Lower leg skin (tissue), 4 donors: ENCODE measurements at regions not wholly inside any gene's neighbourhood (a gene's known extent, or its start where the extent isn't known, plus 50 kb on each side); places are given as distances from the start of the nearest gene placed in this dataset.

ENCODE experiments used
- DNase-seq, 2 donors: peaks; one replicate each; pipeline ENCODE4 v3.0.0-alpha.2; 2019; ENCODE audit warnings: low spot score in 2 of 2
- H3K4me3 ChIP-seq: fragments of 200-600 bp; sonication (generic); 2 replicates; pipeline ENCODE4 v1.5.1; 2017; ENCODE audit warnings: mild to moderate bottlenecking, low read depth; ENCODE audit not compliant: poor library complexity, severe bottlenecking
- POLR2A ChIP-seq, 2 donors: fragments of 450-650 bp; IDR thresholded peaks; one replicate each; pipeline ENCODE4 v1.6.1; 2016 to 2017; ENCODE audit warnings: antibody characterized with exemption in 2 of 2, mild to moderate bottlenecking in 1 of 2, moderate library complexity in 1 of 2
- WGBS, 2 donors: methylation state at CpG; one replicate each; pipeline ENCODE4 v1.1.5; 2018; 5-methylcytosine and 5-hydroxymethylcytosine counted together
- intact Hi-C: fragments of 100-400 bp; cut with DNase I; formaldehyde crosslinking; loops from one replicate; pipeline ENCODE4 v1.15.0; 2023; ENCODE audit warnings: low total_unique reads
- TF ChIP-seq, protein P1 (sequence below), 3 donors: fragments of 450-650 bp; IDR thresholded peaks; one replicate each; pipeline ENCODE4 v1.5.1; 2016; ENCODE audit warnings: antibody characterized with exemption in 3 of 3, mild to moderate bottlenecking in 3 of 3, moderate library complexity in 2 of 3

DNA sequence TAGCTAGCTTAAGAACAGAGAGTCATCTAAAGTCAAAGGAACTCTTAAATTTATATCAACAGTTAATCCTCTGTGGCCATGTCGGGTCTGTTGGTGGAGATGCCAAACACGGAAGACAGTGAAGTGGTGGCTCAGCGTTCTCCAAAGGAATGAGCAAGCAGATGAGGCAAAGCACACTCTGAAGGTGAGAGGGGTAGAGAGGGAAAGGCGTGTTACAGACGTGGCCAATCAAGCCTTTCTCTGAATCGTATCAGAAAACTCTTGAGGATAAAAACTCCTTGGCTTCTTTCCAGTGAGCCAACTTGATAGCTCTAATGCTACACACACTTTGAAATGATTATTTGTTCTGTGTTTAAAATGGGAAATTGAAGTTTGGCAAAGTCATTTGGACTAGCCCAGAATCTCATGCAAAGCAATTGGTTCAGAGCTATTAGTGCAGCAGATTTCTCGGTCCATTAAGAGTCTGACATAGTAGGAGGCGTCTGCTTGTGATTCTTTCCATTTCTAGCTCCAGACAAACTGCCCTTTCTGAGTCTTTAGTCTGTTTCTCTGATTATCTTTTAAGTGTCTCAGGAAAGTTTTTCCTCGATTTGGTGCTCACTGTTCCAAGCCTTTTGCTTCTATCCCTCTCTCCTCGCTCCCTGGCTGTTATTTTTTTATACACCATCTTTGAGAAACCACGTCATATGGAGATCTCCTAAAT, 57.5 kb upstream of the CPO start:
- DNase-seq = no peak
- no peak overlapping the region for H3K4me3 ChIP-seq
- intact Hi-C loops = no loop called here
- WGBS, 2 donors = 58 to 62% methylated on average over 11 of the region's 11 CpGs
- TF ChIP-seq, protein P1, sequence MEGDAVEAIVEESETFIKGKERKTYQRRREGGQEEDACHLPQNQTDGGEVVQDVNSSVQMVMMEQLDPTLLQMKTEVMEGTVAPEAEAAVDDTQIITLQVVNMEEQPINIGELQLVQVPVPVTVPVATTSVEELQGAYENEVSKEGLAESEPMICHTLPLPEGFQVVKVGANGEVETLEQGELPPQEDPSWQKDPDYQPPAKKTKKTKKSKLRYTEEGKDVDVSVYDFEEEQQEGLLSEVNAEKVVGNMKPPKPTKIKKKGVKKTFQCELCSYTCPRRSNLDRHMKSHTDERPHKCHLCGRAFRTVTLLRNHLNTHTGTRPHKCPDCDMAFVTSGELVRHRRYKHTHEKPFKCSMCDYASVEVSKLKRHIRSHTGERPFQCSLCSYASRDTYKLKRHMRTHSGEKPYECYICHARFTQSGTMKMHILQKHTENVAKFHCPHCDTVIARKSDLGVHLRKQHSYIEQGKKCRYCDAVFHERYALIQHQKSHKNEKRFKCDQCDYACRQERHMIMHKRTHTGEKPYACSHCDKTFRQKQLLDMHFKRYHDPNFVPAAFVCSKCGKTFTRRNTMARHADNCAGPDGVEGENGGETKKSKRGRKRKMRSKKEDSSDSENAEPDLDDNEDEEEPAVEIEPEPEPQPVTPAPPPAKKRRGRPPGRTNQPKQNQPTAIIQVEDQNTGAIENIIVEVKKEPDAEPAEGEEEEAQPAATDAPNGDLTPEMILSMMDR (IDR thresholded peaks at IDR 0.05) = no peak
- TF ChIP-seq POLR2A (IDR thresholded peaks at IDR 0.05) = no peak

GRCh38 chr2:206886696-206887095, 52.6 kb upstream of the CPO start:
- H3K4me3 ChIP-seq = no peak overlapping the region
- no peak for DNase-seq
- 55 to 62% methylated on average over 4 of the region's 4 CpGs for WGBS, 2 donors
- TF ChIP-seq, protein P1 (IDR thresholded peaks at IDR 0.05) = no peak
- no peak for TF ChIP-seq POLR2A (IDR thresholded peaks at IDR 0.05)
- intact Hi-C loops = no loop called here

- H3K4me3 ChIP-seq = no peak overlapping the region
- TF ChIP-seq POLR2A (IDR thresholded peaks at IDR 0.05) = no peak
- TF ChIP-seq, protein P1 (IDR thresholded peaks at IDR 0.05) = no peak
- DNase-seq = no peak
- intact Hi-C loops = no loop called here
- 61 to 68% methylated on average over 1 of the region's 1 CpG for WGBS, 2 donors
Observed at GRCh38 chr2:206887745-206888144, 51.6 kb upstream of the CPO start.
